Tibial nerve (tissue), 4 donors: ENCODE measurements at regions not wholly inside any gene's neighbourhood (a gene's known extent, or its start where the extent isn't known, plus 50 kb on each side); places are given as distances from the start of the nearest gene placed in this dataset.

Experiments used
- EP300 ChIP-seq, 2 donors: sonication (generic); formaldehyde crosslinking; IDR thresholded peaks; one replicate each; pipeline ENCODE4 v1.6.1; 2017; ENCODE audit warnings: antibody characterized with exemption in 2 of 2, mild to moderate bottlenecking in 1 of 2
- POLR2A ChIP-seq, 2 donors: fragments of 450-650 bp; IDR thresholded peaks; one replicate each; pipeline ENCODE4 v1.6.1; 2017; ENCODE audit warnings: antibody characterized with exemption in 2 of 2, mild to moderate bottlenecking in 2 of 2, moderate library complexity in 2 of 2
- TF ChIP-seq, protein P1 (sequence below), 5 experiments: fragments of 200-600 bp in 3 of 5; fragments of 450-650 bp in 2 of 5; sonication (generic) in 3 of 5; IDR thresholded peaks; one replicate each; pipeline ENCODE4 v1.5.1; 2016 to 2019; ENCODE audit warnings: antibody characterized with exemption in 5 of 5, mild to moderate bottlenecking in 3 of 5, moderate library complexity in 2 of 5

DNA sequence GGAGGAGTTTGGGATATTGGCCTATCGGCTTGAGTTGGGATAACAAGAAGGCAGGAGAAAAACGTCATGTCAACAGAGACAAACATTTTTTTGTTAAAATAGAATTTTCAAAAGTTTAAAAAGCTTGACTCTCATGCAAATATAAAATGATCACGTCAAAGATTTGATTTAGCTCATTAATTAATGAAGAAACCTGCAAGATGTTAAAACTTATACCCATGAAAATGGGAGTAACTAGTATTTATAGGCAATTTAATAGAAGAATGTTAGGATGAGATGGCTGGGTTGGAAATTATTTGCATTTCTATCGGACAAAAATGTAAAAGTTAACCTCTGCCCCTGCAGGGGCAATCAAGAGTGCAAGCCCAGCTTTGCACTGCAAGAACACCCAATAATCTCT is 184.6 kb upstream of the BCOR start:
- TF ChIP-seq POLR2A (IDR thresholded peaks at IDR 0.05) = no peak
- TF ChIP-seq EP300 (IDR thresholded peaks at IDR 0.05) = no peak
- TF ChIP-seq, protein P1, sequence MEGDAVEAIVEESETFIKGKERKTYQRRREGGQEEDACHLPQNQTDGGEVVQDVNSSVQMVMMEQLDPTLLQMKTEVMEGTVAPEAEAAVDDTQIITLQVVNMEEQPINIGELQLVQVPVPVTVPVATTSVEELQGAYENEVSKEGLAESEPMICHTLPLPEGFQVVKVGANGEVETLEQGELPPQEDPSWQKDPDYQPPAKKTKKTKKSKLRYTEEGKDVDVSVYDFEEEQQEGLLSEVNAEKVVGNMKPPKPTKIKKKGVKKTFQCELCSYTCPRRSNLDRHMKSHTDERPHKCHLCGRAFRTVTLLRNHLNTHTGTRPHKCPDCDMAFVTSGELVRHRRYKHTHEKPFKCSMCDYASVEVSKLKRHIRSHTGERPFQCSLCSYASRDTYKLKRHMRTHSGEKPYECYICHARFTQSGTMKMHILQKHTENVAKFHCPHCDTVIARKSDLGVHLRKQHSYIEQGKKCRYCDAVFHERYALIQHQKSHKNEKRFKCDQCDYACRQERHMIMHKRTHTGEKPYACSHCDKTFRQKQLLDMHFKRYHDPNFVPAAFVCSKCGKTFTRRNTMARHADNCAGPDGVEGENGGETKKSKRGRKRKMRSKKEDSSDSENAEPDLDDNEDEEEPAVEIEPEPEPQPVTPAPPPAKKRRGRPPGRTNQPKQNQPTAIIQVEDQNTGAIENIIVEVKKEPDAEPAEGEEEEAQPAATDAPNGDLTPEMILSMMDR (IDR thresholded peaks at IDR 0.05) = no peak
